Left lung (tissue), 4 donors: ENCODE measurements at regions not wholly inside any gene's neighbourhood (a gene's known extent, or its start where the extent isn't known, plus 50 kb on each side); places are given as distances from the start of the nearest gene placed in this dataset.

Experiments used
- ATAC-seq: fragments of 200-7000 bp; cut with Tn5 transposase; one replicate; pipeline ENCODE4 v1.9.1; 2020; ENCODE audit warnings: moderate library complexity
- DNase-seq, 4 donors: peaks; one replicate each; pipeline ENCODE4 v3.0.0-alpha.2; 2013 to 2020
- H3K27ac ChIP-seq, 2 donors: fragments of 200-600 bp; sonication (generic) in 1 of 2; one replicate each; pipeline versions ENCODE4 v1.5.0 to v1.8.0; 2020 to 2021
- H3K27me3 ChIP-seq, 2 donors: fragments of 200-600 bp; sonication (generic) in 1 of 2; one replicate each; pipeline versions ENCODE4 v1.5.0 to v1.8.0; 2020 to 2021
- H3K36me3 ChIP-seq, 2 donors: fragments of 200-600 bp; sonication (generic) in 1 of 2; one replicate each; pipeline versions ENCODE4 v1.5.0 to v1.8.0; 2020 to 2021
- H3K4me1 ChIP-seq, 2 donors: fragments of 200-600 bp; one replicate each; pipeline ENCODE4 v1.8.0; 2021
- H3K4me3 ChIP-seq, 2 donors: fragments of 200-600 bp; sonication (generic) in 1 of 2; one replicate each; pipeline versions ENCODE4 v1.5.0 to v1.8.0; 2020 to 2021; ENCODE audit warnings: mild to moderate bottlenecking in 1 of 2
- H3K9me3 ChIP-seq, 2 donors: fragments of 200-600 bp; sonication (generic) in 1 of 2; one replicate each; pipeline versions ENCODE4 v1.5.0 to v1.8.0; 2020 to 2021
- CTCF ChIP-seq, 2 donors: fragments of 200-600 bp; sonication (generic) in 1 of 2; IDR thresholded peaks; one replicate each; pipeline versions ENCODE4 v1.5.0 to v1.8.0; 2021; ENCODE audit warnings: antibody characterized with exemption in 2 of 2
- intact Hi-C, 2 donors: fragments of 100-400 bp; cut with DNase I; formaldehyde crosslinking; loops; one replicate each; pipeline versions ENCODE4 v1.11.2 to v1.14.2; 2022
- donor health status: DM: no; HTN: yes; CAD: no.
- donor health status: DM: no; HTN: no; CAD: no.

GRCh38 chr13:74398599-74398998 lies 264.4 kb upstream of the KLF12 start:
- H3K9me3 ChIP-seq, result peaks cover 0 to 16% of the 10 kb centered on the region in 2 donors
- no peak for TF ChIP-seq CTCF (IDR thresholded peaks at IDR 0.05)
- no peaks in the 10 kb centered on the region for H3K36me3 ChIP-seq
- no peak for DNase-seq
- no peak for ATAC-seq
- intact Hi-C loops, result no loop called here
- no peaks in the 10 kb centered on the region for H3K27me3 ChIP-seq
- H3K4me1 ChIP-seq, result no peaks in the 10 kb centered on the region
- no peak overlapping the region for H3K27ac ChIP-seq
- no peak overlapping the region for H3K4me3 ChIP-seq

GRCh38 chr13:74389056-74389455 lies 254.9 kb upstream of the KLF12 start:
- Histone ChIP-seq H3K4me3 (no peak overlapping the region), H3K4me1 (no peaks in the 10 kb centered on the region), H3K9me3 (peaks cover 0 to 26% of the 10 kb centered on the region in 2 donors), H3K27ac (no peak overlapping the region), H3K27me3 (no peaks in the 10 kb centered on the region), H3K36me3 (no peaks in the 10 kb centered on the region)
- no peak for TF ChIP-seq CTCF (IDR thresholded peaks at IDR 0.05)
- ATAC-seq, result no peak
- DNase-seq, result no peak
- intact Hi-C loops, result no loop called here

GRCh38 chr13:74388626-74389025 lies 254.4 kb upstream of the KLF12 start:
- Histone ChIP-seq H3K27me3 (no peaks in the 10 kb centered on the region), H3K4me1 (no peaks in the 10 kb centered on the region), H3K4me3 (no peak overlapping the region), H3K36me3 (no peaks in the 10 kb centered on the region), H3K27ac (no peak overlapping the region), H3K9me3 (peaks cover 0 to 26% of the 10 kb centered on the region in 2 donors)
- DNase-seq, result no peak
- no peak for TF ChIP-seq CTCF (IDR thresholded peaks at IDR 0.05)
- intact Hi-C loops, result no loop called here
- no peak for ATAC-seq

GRCh38 chr13:74372511-74372910 lies 238.3 kb upstream of the KLF12 start:
- DNase-seq (no peak), ATAC-seq (no peak)
- Histone ChIP-seq H3K27ac (no peak overlapping the region), H3K9me3 (no peaks in the 10 kb centered on the region), H3K4me3 (no peak overlapping the region), H3K27me3 (no peaks in the 10 kb centered on the region), H3K4me1 (no peaks in the 10 kb centered on the region), H3K36me3 (no peaks in the 10 kb centered on the region)
- no peak for TF ChIP-seq CTCF (IDR thresholded peaks at IDR 0.05)
- intact Hi-C loops, result no loop called here

- Histone ChIP-seq H3K4me1 (no peaks in the 10 kb centered on the region), H3K4me3 (no peak overlapping the region), H3K9me3 (no peaks in the 10 kb centered on the region), H3K27me3 (no peaks in the 10 kb centered on the region), H3K27ac (no peak overlapping the region), H3K36me3 (no peaks in the 10 kb centered on the region)
- TF ChIP-seq CTCF (IDR thresholded peaks at IDR 0.05), result no peak
- ATAC-seq (no peak), DNase-seq (no peak)
- intact Hi-C loops, result no loop called here
Observed at GRCh38 chr13:74367193-74367592, 233.0 kb upstream of the KLF12 start.
